Memory B cell (primary cell): ENCODE measurements at regions not wholly inside any gene's neighbourhood (a gene's known extent, or its start where the extent isn't known, plus 50 kb on each side); places are given as distances from the start of the nearest gene placed in this dataset.
"Not testable (repeated sequence)": the region's sequence is repeated elsewhere in the genome, so short reads cannot be mapped to it uniquely, and the experiment has no call there.

Experiments used
- ATAC-seq: fragments of 150-1000 bp; cut with Tn5 transposase; 2 replicates; pipeline ENCODE4 v1.10.0; 2021; ENCODE audit warnings: low read depth, mild to moderate bottlenecking, moderate library complexity
- DNase-seq, 2 donors: peaks; one replicate each; pipeline ENCODE4 v3.0.0; 2022; ENCODE audit warnings: low spot score in 2 of 2
- H3K27ac Mint-ChIP-seq: one replicate; pipeline ENCODE4 v1.8.0; 2022; ENCODE audit warnings: mild to moderate bottlenecking, moderate library complexity, mixed read lengths
- H3K27me3 Mint-ChIP-seq: one replicate; pipeline ENCODE4 v1.8.0; 2022; ENCODE audit warnings: mixed read lengths
- H3K36me3 Mint-ChIP-seq: one replicate; pipeline ENCODE4 v1.8.0; 2022; ENCODE audit warnings: mild to moderate bottlenecking, mixed read lengths
- H3K4me1 Mint-ChIP-seq: one replicate; pipeline ENCODE4 v1.8.0; 2022; ENCODE audit warnings: mixed read lengths
- H3K4me3 Mint-ChIP-seq: one replicate; pipeline ENCODE4 v1.8.0; 2022; ENCODE audit warnings: mild to moderate bottlenecking, moderate library complexity, mixed read lengths
- H3K9me3 Mint-ChIP-seq: one replicate; pipeline ENCODE4 v1.8.0; 2022; ENCODE audit warnings: mixed read lengths

GRCh38 chr17:21509356-21509755 is 133.2 kb downstream of the KCNJ12 start:
- not testable (repeated sequence) for DNase-seq, ATAC-seq, H3K36me3 Mint-ChIP-seq, H3K9me3 Mint-ChIP-seq, H3K27ac Mint-ChIP-seq, H3K4me3 Mint-ChIP-seq
- Mint-ChIP-seq H3K4me1 (peaks cover 22% of the 10 kb centered on the region), H3K27me3 (peaks cover 13% of the 10 kb centered on the region)

DNA sequence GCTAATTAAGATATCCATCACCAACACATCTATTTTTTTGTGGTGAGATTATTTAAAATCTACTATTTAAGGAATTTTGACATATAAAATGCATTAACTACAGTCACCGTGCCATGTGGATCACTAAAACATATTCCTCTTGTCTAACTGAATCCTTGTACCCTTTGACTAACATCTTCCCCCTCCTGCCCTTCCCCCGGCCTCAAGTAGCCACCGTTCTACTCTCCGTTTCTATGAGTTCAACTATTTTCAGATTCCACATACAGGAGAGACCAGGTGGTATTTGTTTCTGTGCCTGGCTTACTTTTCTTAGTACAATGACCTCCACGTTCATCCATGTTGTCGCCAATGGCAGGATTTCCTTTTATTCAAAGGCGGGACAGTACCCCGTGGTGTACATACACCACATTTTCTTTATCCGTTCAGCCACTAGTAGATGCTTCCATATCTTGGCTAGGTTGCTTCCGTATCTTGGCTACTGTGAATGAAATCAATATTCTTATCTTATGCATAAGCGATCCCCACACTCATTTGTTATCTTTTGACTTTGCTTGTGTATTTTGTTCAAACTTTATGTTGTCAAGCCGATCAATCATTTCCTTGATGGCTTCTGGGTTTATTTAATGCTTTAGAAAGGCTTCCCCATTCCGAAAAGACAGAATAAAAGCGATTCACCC is 134.7 kb downstream of the KCNJ12 start:
- Mint-ChIP-seq H3K4me1 (peaks cover 22% of the 10 kb centered on the region), H3K9me3 (no peaks in the 10 kb centered on the region), H3K27me3 (peaks cover 10% of the 10 kb centered on the region), H3K4me3 (peak overlapping the region; percentile 73), H3K36me3 (no peaks in the 10 kb centered on the region), H3K27ac (peak overlapping the region; percentile 60)
- ATAC-seq (peak; percentile 23), DNase-seq (no peak)

GRCh38 chr17:21511363-21512195 is 135.4 kb downstream of the KCNJ12 start:
- Mint-ChIP-seq H3K27ac (peak overlapping the region; percentile 60), H3K4me3 (peak overlapping the region; percentile 73), H3K4me1 (peaks cover 22% of the 10 kb centered on the region), H3K27me3 (peaks cover 10% of the 10 kb centered on the region), H3K36me3 (no peaks in the 10 kb centered on the region), H3K9me3 (no peaks in the 10 kb centered on the region)
- DNase-seq (peak; percentile 56 to 59), ATAC-seq (peak; percentile 83)

GRCh38 chr17:21512307-21513011 is 136.3 kb downstream of the KCNJ12 start:
- H3K4me1 Mint-ChIP-seq: peaks cover 22% of the 10 kb centered on the region
- H3K9me3 Mint-ChIP-seq: no peaks in the 10 kb centered on the region
- DNase-seq (peak in 1 of 2 donors; percentile 22), ATAC-seq (no peak)
- H3K27ac Mint-ChIP-seq: peak overlapping the region; percentile 51
- peaks cover 10% of the 10 kb centered on the region for H3K27me3 Mint-ChIP-seq
- peak overlapping the region; percentile 73 for H3K4me3 Mint-ChIP-seq
- no peaks in the 10 kb centered on the region for H3K36me3 Mint-ChIP-seq

DNA sequence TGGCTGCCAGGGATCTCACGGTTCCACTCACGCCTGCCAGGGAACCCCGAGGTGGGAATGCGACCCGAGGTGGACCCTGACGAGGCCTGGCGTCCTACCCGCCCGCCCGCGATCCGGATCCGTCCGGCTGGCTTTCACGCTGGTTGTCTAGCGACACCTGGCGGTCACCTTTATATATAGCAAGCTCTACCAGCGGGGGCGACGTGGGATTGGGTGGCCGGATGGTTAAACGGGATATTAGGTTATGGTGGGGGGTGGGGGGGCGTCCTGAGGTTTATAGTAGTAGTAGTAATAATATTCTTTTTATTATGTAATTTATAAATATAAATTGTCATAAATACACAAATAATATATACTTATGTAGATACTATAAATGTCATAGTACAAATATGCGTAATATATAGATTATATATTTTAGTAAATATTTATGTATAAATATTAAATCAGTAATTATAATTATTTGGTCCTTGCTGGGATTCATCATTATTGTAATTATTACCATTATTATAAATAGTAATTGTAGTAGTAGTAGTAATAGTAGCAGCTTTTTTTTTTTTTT is 136.9 kb downstream of the KCNJ12 start:
- ATAC-seq: peak; percentile 51
- H3K27me3 Mint-ChIP-seq: peaks cover 10% of the 10 kb centered on the region
- peaks cover 17% of the 10 kb centered on the region for H3K4me1 Mint-ChIP-seq
- no peak overlapping the region for H3K27ac Mint-ChIP-seq
- no peaks in the 10 kb centered on the region for H3K36me3 Mint-ChIP-seq
- no peaks in the 10 kb centered on the region for H3K9me3 Mint-ChIP-seq
- H3K4me3 Mint-ChIP-seq: peak overlapping the region; percentile 50
- peak; percentile 76 for DNase-seq

- ATAC-seq, H3K4me3 Mint-ChIP-seq, DNase-seq, H3K27ac Mint-ChIP-seq, H3K36me3 Mint-ChIP-seq, H3K9me3 Mint-ChIP-seq: not testable (repeated sequence)
- Mint-ChIP-seq H3K27me3 (peaks cover 13% of the 10 kb centered on the region), H3K4me1 (peaks cover 16% of the 10 kb centered on the region)
These were observed 138.4 kb downstream of the KCNJ12 start for GRCh38 chr17:21514567-21514966.

GRCh38 chr17:21517538-21518293 is 141.6 kb downstream of the KCNJ12 start:
- Mint-ChIP-seq H3K4me1 (peaks cover 2% of the 10 kb centered on the region), H3K27me3 (peaks cover 7% of the 10 kb centered on the region), H3K36me3 (no peaks in the 10 kb centered on the region), H3K4me3 (no peak overlapping the region), H3K27ac (no peak overlapping the region), H3K9me3 (no peaks in the 10 kb centered on the region)
- DNase-seq: no peak
- no peak for ATAC-seq

- H3K9me3 Mint-ChIP-seq: no peaks in the 10 kb centered on the region
- H3K4me3 Mint-ChIP-seq: no peak overlapping the region
- DNase-seq: no peak
- peaks cover 5% of the 10 kb centered on the region for H3K27me3 Mint-ChIP-seq
- no peak for ATAC-seq
- H3K36me3 Mint-ChIP-seq: no peaks in the 10 kb centered on the region
- no peak overlapping the region for H3K27ac Mint-ChIP-seq
- H3K4me1 Mint-ChIP-seq: no peaks in the 10 kb centered on the region
These were observed 146.7 kb downstream of the KCNJ12 start for GRCh38 chr17:21522755-21523336.

GRCh38 chr17:21523497-21524210 is 147.5 kb downstream of the KCNJ12 start:
- Mint-ChIP-seq H3K4me1 (no peaks in the 10 kb centered on the region), H3K27me3 (peaks cover 5% of the 10 kb centered on the region), H3K4me3 (no peak overlapping the region), H3K9me3 (no peaks in the 10 kb centered on the region), H3K36me3 (no peaks in the 10 kb centered on the region), H3K27ac (no peak overlapping the region)
- ATAC-seq (no peak), DNase-seq (no peak)

DNA sequence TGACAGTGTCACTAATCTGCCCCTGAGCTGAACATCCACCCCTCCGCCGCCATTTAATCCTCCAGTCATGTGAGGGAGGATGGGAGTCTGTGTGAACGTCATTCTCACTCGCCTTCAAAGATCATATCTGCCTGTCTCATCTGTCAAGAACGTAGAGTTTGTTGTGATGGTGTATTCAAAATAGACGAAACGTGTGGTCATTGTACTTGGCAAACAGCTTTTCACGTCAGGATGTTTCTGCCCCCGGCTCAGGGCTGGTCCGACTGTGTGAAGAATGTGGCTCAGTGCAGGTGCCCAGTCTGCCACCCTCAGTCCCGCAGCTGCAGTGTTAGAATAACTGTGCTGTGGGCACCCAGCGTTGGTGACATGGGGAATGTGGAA is 148.0 kb downstream of the KCNJ12 start:
- no peak for DNase-seq
- Mint-ChIP-seq H3K27me3 (peaks cover 4% of the 10 kb centered on the region), H3K4me3 (no peak overlapping the region), H3K27ac (no peak overlapping the region), H3K9me3 (no peaks in the 10 kb centered on the region), H3K4me1 (no peaks in the 10 kb centered on the region), H3K36me3 (no peaks in the 10 kb centered on the region)
- no peak for ATAC-seq

GRCh38 chr17:21525464-21526130 is 149.4 kb downstream of the KCNJ12 start:
- no peak overlapping the region for H3K4me3 Mint-ChIP-seq
- H3K9me3 Mint-ChIP-seq: no peaks in the 10 kb centered on the region
- H3K36me3 Mint-ChIP-seq: no peaks in the 10 kb centered on the region
- no peaks in the 10 kb centered on the region for H3K4me1 Mint-ChIP-seq
- H3K27ac Mint-ChIP-seq: no peak overlapping the region
- DNase-seq (no peak), ATAC-seq (no peak)
- peaks cover 2% of the 10 kb centered on the region for H3K27me3 Mint-ChIP-seq

- H3K27me3 Mint-ChIP-seq: no peaks in the 10 kb centered on the region
- H3K9me3 Mint-ChIP-seq: no peaks in the 10 kb centered on the region
- no peak for DNase-seq
- no peak overlapping the region for H3K27ac Mint-ChIP-seq
- no peaks in the 10 kb centered on the region for H3K4me1 Mint-ChIP-seq
- ATAC-seq: no peak
- no peak overlapping the region for H3K4me3 Mint-ChIP-seq
- peaks cover 2% of the 10 kb centered on the region for H3K36me3 Mint-ChIP-seq
These were observed 152.0 kb downstream of the KCNJ12 start for GRCh38 chr17:21528031-21528695.
